A673 (cell line): ENCODE measurements at regions not wholly inside any gene's neighbourhood (a gene's known extent, or its start where the extent isn't known, plus 50 kb on each side); places are given as distances from the start of the nearest gene placed in this dataset.

Experiments
- EZH2 ChIP-seq: fragments of 200-600 bp; sonication (generic); IDR thresholded peaks from 2 replicates; pipeline ENCODE4 v1.6.1; 2017; ENCODE audit warnings: borderline replicate concordance, low read depth, mild to moderate bottlenecking, mixed read lengths, antibody characterized with exemption, low read length; ENCODE audit not compliant: poor library complexity, severe bottlenecking
- TF ChIP-seq, protein P1 (sequence below): fragments of 300-800, 200-600 bp; sonication (generic); conservative IDR thresholded peaks from 2 replicates; pipeline ENCODE4 v1.5.1; 2017; ENCODE audit warnings: low read depth, mild to moderate bottlenecking, antibody characterized with exemption, low read length, moderate library complexity, mixed read lengths

DNA sequence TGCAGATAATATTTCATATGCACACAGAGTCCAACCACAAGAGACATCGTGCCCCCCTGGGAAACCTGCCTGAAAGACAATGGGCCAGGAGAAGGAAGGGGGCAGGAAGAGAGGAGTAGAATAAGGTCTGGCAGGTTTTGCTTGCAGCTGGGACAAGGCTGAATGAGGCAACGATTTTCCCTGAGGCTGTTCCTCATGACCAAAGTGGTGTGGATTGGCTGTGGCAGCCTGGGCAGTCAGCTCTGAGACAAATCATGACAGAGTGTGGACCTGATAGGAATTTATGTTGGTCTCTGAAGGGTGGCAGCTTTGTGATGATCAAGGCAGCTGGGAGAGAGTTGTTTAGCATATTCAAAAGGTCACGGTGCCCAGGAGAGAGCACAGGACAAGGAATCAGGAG is 119.3 kb downstream of the NMUR2 start:
- TF ChIP-seq, protein P1, sequence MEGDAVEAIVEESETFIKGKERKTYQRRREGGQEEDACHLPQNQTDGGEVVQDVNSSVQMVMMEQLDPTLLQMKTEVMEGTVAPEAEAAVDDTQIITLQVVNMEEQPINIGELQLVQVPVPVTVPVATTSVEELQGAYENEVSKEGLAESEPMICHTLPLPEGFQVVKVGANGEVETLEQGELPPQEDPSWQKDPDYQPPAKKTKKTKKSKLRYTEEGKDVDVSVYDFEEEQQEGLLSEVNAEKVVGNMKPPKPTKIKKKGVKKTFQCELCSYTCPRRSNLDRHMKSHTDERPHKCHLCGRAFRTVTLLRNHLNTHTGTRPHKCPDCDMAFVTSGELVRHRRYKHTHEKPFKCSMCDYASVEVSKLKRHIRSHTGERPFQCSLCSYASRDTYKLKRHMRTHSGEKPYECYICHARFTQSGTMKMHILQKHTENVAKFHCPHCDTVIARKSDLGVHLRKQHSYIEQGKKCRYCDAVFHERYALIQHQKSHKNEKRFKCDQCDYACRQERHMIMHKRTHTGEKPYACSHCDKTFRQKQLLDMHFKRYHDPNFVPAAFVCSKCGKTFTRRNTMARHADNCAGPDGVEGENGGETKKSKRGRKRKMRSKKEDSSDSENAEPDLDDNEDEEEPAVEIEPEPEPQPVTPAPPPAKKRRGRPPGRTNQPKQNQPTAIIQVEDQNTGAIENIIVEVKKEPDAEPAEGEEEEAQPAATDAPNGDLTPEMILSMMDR = no peak
- no peak for TF ChIP-seq EZH2
